ENCODE measurements at regions not wholly inside any gene's neighbourhood (a gene's known extent, or its start where the extent isn't known, plus 50 kb on each side); places are given as distances from the start of the nearest gene placed in this dataset.

DNA sequence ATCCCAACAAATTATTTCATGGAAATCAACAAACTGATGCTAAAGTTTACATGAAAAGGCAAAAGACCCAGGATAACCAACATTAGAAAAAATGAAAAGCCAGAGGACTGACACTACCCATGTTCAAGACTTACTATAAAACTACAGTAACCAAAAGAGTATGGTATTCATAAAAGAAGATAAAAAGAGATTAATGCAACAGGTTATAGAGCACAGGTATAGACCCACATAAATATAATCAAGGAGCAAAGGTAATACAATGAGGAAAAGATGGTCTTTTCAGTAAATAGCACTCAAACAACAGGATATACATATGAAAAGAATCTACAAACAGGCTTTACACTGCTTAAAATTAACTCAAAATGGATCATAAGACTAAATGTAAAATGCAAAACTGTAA is 1342.7 kb downstream of the UQCRFS1 start:
- H4K20me1 ChIP-seq (ENCODE audit: insufficient read depth, low read length, poor library complexity, severe bottlenecking) = no peaks in the 10 kb centered on the region
- H3K9me2 ChIP-seq (replicated peaks; ENCODE audit: low read depth, low read length) = no peaks in the 10 kb centered on the region
- no peak overlapping the region for H2AFZ ChIP-seq (ENCODE audit: low read length)
- H3K4me2 ChIP-seq (ENCODE audit: low read depth, low read length, poor library complexity, severe bottlenecking) = no peak overlapping the region
- H3K9ac ChIP-seq (ENCODE audit: low read depth, low read length, poor library complexity, severe bottlenecking) = no peak overlapping the region
- H3K4me3 ChIP-seq (ENCODE audit: low read length, poor library complexity, severe bottlenecking) = no peak overlapping the region
- TF ChIP-seq CTCF (conservative IDR thresholded peaks at IDR 0.05; ENCODE audit: low read length) (no peak), EZH2phosphoT487 (IDR thresholded peaks at IDR 0.05; ENCODE audit: borderline replicate concordance) (no peak)
- H3F3A ChIP-seq (ENCODE audit: low read depth) = no peaks in the 10 kb centered on the region
- no peaks in the 10 kb centered on the region for H3K4me1 ChIP-seq (ENCODE audit: insufficient read depth, low read length, poor library complexity, severe bottlenecking)
- no peaks in the 10 kb centered on the region for H3K36me3 ChIP-seq (ENCODE audit: insufficient read depth, low read length)
- peaks cover 7% of the 10 kb centered on the region; the same call in 1 of the 2 replicates for H3K9me3 ChIP-seq (ENCODE audit: insufficient read depth, low read depth, low read length)
- H3K79me2 ChIP-seq (ENCODE audit: insufficient read depth, low read length) = no peaks in the 10 kb centered on the region
- H3K27me3 ChIP-seq (ENCODE audit: insufficient read depth, low read length, poor library complexity, severe bottlenecking) = no peaks in the 10 kb centered on the region

GRCh38 chr19:27868007-27868406 is 1344.9 kb downstream of the UQCRFS1 start:
- TF ChIP-seq EZH2phosphoT487 (IDR thresholded peaks at IDR 0.05; ENCODE audit: borderline replicate concordance) (no peak), CTCF (conservative IDR thresholded peaks at IDR 0.05; ENCODE audit: low read length) (no peak)
- Histone ChIP-seq H3K27me3 (ENCODE audit: insufficient read depth, low read length, poor library complexity, severe bottlenecking) (no peaks in the 10 kb centered on the region), H3K4me3 (ENCODE audit: low read length, poor library complexity, severe bottlenecking) (no peak overlapping the region), H2AFZ (ENCODE audit: low read length) (no peak overlapping the region), H3K4me2 (ENCODE audit: low read depth, low read length, poor library complexity, severe bottlenecking) (no peak overlapping the region), H3K9me2 (replicated peaks; ENCODE audit: low read depth, low read length) (no peaks in the 10 kb centered on the region), H3K9me3 (ENCODE audit: insufficient read depth, low read depth, low read length) (0 out of 2 replicates have a peak, but pooled peaks cover 3% of the 10 kb centered on the region), H3K36me3 (ENCODE audit: insufficient read depth, low read length) (no peaks in the 10 kb centered on the region), H3K79me2 (ENCODE audit: insufficient read depth, low read length) (no peaks in the 10 kb centered on the region), H3K4me1 (ENCODE audit: insufficient read depth, low read length, poor library complexity, severe bottlenecking) (no peaks in the 10 kb centered on the region), H3K9ac (ENCODE audit: low read depth, low read length, poor library complexity, severe bottlenecking) (no peak overlapping the region), H4K20me1 (ENCODE audit: insufficient read depth, low read length, poor library complexity, severe bottlenecking) (no peaks in the 10 kb centered on the region), H3F3A (ENCODE audit: low read depth) (no peaks in the 10 kb centered on the region)

DNA sequence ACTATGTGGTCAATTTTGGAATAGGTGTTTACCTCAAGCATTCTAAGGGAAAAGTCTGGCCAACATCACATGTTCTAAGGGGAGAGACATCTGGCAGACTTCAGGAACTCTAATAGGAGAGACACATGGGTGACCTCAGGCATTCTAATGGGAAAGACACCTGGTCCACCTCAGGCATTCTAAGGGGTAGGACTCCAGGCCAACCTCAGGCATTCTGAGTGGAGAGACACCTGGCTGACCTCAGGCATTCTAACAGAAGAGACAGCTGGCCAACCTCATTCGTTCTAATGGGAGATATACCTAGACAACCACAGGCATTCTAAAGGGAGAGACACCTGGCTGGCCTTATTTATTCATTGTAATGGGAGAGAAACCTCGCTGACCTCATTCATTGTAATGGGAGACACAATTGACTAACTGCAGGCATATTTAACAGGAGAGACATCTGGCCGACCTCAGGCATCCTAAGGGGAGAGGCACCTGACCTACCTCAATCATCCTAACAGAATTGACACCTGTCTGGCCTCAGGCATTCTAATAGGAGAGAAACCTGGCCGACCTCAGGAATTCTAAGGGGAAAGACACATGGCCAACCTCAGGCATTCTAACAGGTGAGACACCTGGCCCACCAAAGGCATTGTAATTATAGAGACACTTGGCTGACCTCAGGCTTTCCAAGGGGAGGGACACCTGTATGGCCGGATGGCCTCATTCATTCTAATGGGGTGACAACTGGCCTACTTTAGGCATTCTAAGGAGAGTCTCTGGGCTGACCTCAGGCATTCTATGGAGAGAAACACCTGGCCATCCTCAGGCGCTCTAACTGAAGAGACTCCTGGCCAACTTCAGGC is 1346.8 kb downstream of the UQCRFS1 start:
- no peaks in the 10 kb centered on the region for H3F3A ChIP-seq (ENCODE audit: low read depth)
- no peak for TF ChIP-seq EZH2phosphoT487 (IDR thresholded peaks at IDR 0.05; ENCODE audit: borderline replicate concordance)
- no peak for TF ChIP-seq CTCF (conservative IDR thresholded peaks at IDR 0.05; ENCODE audit: low read length)
- H3K4me2 ChIP-seq (ENCODE audit: low read depth, low read length, poor library complexity, severe bottlenecking) = no peak overlapping the region
- no peaks in the 10 kb centered on the region for H3K4me1 ChIP-seq (ENCODE audit: insufficient read depth, low read length, poor library complexity, severe bottlenecking)
- H3K9me3 ChIP-seq (ENCODE audit: insufficient read depth, low read depth, low read length) = peaks cover 3% of the 10 kb centered on the region; the same call in 1 of the 2 replicates
- H3K9ac ChIP-seq (ENCODE audit: low read depth, low read length, poor library complexity, severe bottlenecking) = no peak overlapping the region
- no peaks in the 10 kb centered on the region for H3K9me2 ChIP-seq (replicated peaks; ENCODE audit: low read depth, low read length)
- no peaks in the 10 kb centered on the region for H4K20me1 ChIP-seq (ENCODE audit: insufficient read depth, low read length, poor library complexity, severe bottlenecking)
- no peaks in the 10 kb centered on the region for H3K79me2 ChIP-seq (ENCODE audit: insufficient read depth, low read length)
- H3K4me3 ChIP-seq (ENCODE audit: low read length, poor library complexity, severe bottlenecking) = no peak overlapping the region
- H3K27me3 ChIP-seq (ENCODE audit: insufficient read depth, low read length, poor library complexity, severe bottlenecking) = no peaks in the 10 kb centered on the region
- no peaks in the 10 kb centered on the region for H3K36me3 ChIP-seq (ENCODE audit: insufficient read depth, low read length)
- no peak overlapping the region for H2AFZ ChIP-seq (ENCODE audit: low read length)

All from Loucy (cell line).